ENCODE measurements at regions not wholly inside any gene's neighbourhood (a gene's known extent, or its start where the extent isn't known, plus 50 kb on each side); places are given as distances from the start of the nearest gene placed in this dataset.

- TF ChIP-seq, protein P1, sequence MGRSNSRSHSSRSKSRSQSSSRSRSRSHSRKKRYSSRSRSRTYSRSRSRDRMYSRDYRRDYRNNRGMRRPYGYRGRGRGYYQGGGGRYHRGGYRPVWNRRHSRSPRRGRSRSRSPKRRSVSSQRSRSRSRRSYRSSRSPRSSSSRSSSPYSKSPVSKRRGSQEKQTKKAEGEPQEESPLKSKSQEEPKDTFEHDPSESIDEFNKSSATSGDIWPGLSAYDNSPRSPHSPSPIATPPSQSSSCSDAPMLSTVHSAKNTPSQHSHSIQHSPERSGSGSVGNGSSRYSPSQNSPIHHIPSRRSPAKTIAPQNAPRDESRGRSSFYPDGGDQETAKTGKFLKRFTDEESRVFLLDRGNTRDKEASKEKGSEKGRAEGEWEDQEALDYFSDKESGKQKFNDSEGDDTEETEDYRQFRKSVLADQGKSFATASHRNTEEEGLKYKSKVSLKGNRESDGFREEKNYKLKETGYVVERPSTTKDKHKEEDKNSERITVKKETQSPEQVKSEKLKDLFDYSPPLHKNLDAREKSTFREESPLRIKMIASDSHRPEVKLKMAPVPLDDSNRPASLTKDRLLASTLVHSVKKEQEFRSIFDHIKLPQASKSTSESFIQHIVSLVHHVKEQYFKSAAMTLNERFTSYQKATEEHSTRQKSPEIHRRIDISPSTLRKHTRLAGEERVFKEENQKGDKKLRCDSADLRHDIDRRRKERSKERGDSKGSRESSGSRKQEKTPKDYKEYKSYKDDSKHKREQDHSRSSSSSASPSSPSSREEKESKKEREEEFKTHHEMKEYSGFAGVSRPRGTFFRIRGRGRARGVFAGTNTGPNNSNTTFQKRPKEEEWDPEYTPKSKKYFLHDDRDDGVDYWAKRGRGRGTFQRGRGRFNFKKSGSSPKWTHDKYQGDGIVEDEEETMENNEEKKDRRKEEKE (IDR thresholded peaks at IDR 0.05) = no peak
- TF ChIP-seq HNRNPL (IDR thresholded peaks at IDR 0.05; ENCODE audit: low read depth, low read length) = no peak
- no peak for TF ChIP-seq DMAP1 (CRISPR knock-in tag; IDR thresholded peaks at IDR 0.05)
- TF ChIP-seq ZXDC (CRISPR knock-in tag; IDR thresholded peaks at IDR 0.05) = no peak
- no peak for TF ChIP-seq TCF12 (IDR thresholded peaks at IDR 0.05)
- no peak for TF ChIP-seq TCF12 (CRISPR knock-in tag; IDR thresholded peaks at IDR 0.05)
- no peak for TF ChIP-seq ZNF737 (CRISPR knock-in tag; IDR thresholded peaks at IDR 0.05; ENCODE audit: borderline replicate concordance)
- TF ChIP-seq TERF1 (CRISPR knock-in tag; IDR thresholded peaks at IDR 0.05) = no peak
- no peak for TF ChIP-seq JDP2 (CRISPR knock-in tag; IDR thresholded peaks at IDR 0.05; ENCODE audit: borderline replicate concordance)
- TF ChIP-seq NCOR1 (IDR thresholded peaks at IDR 0.05; ENCODE audit: borderline replicate concordance, low read length) = no peak
- TF ChIP-seq PTBP1 (IDR thresholded peaks at IDR 0.05; ENCODE audit: low read depth, low read length, poor library complexity, severe bottlenecking) = no peak
- TF ChIP-seq, protein P2, sequence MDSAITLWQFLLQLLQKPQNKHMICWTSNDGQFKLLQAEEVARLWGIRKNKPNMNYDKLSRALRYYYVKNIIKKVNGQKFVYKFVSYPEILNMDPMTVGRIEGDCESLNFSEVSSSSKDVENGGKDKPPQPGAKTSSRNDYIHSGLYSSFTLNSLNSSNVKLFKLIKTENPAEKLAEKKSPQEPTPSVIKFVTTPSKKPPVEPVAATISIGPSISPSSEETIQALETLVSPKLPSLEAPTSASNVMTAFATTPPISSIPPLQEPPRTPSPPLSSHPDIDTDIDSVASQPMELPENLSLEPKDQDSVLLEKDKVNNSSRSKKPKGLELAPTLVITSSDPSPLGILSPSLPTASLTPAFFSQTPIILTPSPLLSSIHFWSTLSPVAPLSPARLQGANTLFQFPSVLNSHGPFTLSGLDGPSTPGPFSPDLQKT (CRISPR knock-in tag; IDR thresholded peaks at IDR 0.05; ENCODE audit: borderline replicate concordance) = no peak
These were observed 104.6 kb upstream of the GPR139 start (continued) for GRCh38 chr16:20178297-20178696.
